ENCODE measurements at regions not wholly inside any gene's neighbourhood (a gene's known extent, or its start where the extent isn't known, plus 50 kb on each side); places are given as distances from the start of the nearest gene placed in this dataset.

- H3K27ac ChIP-seq, result no peak overlapping the region
- TF ChIP-seq CTCF (IDR thresholded peaks at IDR 0.05), result no peak
- no peak for DNase-seq
- no peaks in the 10 kb centered on the region for H3K27me3 ChIP-seq
- intact Hi-C loops (cut with DNase I; ENCODE audit: low total_unique reads), result no loop called here
- H3K9me3 ChIP-seq, result no peaks in the 10 kb centered on the region
- peaks cover 0 to 11% of the 10 kb centered on the region in 2 donors for H3K4me1 ChIP-seq
- no peak overlapping the region for H3K4me3 ChIP-seq
- no peaks in the 10 kb centered on the region for H3K36me3 ChIP-seq
These were observed 77.4 kb downstream of the CTAGE1 start for GRCh38 chr18:22340331-22340730.

GRCh38 chr18:22339913-22340312, 77.8 kb downstream of the CTAGE1 start:
- intact Hi-C loops (cut with DNase I; ENCODE audit: low total_unique reads), result no loop called here
- H3K36me3 ChIP-seq, result no peaks in the 10 kb centered on the region
- no peak for TF ChIP-seq POLR2A (IDR thresholded peaks at IDR 0.05)
- TF ChIP-seq CTCF (IDR thresholded peaks at IDR 0.05), result no peak
- H3K4me1 ChIP-seq, result peaks cover 0 to 11% of the 10 kb centered on the region in 2 donors
- DNase-seq, result no peak
- no peak overlapping the region for H3K27ac ChIP-seq
- H3K27me3 ChIP-seq, result no peaks in the 10 kb centered on the region
- no peak overlapping the region for H3K4me3 ChIP-seq
- no peaks in the 10 kb centered on the region for H3K9me3 ChIP-seq

- H3K36me3 ChIP-seq, result no peaks in the 10 kb centered on the region
- H3K9me3 ChIP-seq, result no peaks in the 10 kb centered on the region
- intact Hi-C loops (cut with DNase I; ENCODE audit: low total_unique reads), result no loop called here
- no peaks in the 10 kb centered on the region for H3K27me3 ChIP-seq
- no peak for DNase-seq
- peak overlapping the region; percentile 53 to 59 for H3K27ac ChIP-seq
- TF ChIP-seq POLR2A (IDR thresholded peaks at IDR 0.05) (no peak), CTCF (IDR thresholded peaks at IDR 0.05) (no peak)
- peaks cover 0 to 11% of the 10 kb centered on the region in 2 donors for H3K4me1 ChIP-seq
- H3K4me3 ChIP-seq, result no peak overlapping the region
These were observed 79.9 kb downstream of the CTAGE1 start for GRCh38 chr18:22337833-22338232.

GRCh38 chr18:22337306-22337705, 80.4 kb downstream of the CTAGE1 start:
- Histone ChIP-seq H3K27ac (peak overlapping the region; percentile 53 to 59), H3K27me3 (no peaks in the 10 kb centered on the region), H3K4me1 (peaks cover 0 to 11% of the 10 kb centered on the region in 2 donors), H3K4me3 (no peak overlapping the region), H3K36me3 (no peaks in the 10 kb centered on the region), H3K9me3 (no peaks in the 10 kb centered on the region)
- intact Hi-C loops (cut with DNase I; ENCODE audit: low total_unique reads), result no loop called here
- peak; percentile 52 to 55 for DNase-seq
- no peak for TF ChIP-seq POLR2A (IDR thresholded peaks at IDR 0.05)

GRCh38 chr18:22336406-22336805, 81.3 kb downstream of the CTAGE1 start:
- peaks cover 0 to 11% of the 10 kb centered on the region in 2 donors for H3K4me1 ChIP-seq
- intact Hi-C loops (cut with DNase I; ENCODE audit: low total_unique reads), result no loop called here
- H3K27ac ChIP-seq, result no peak overlapping the region
- no peaks in the 10 kb centered on the region for H3K27me3 ChIP-seq
- no peak overlapping the region for H3K4me3 ChIP-seq
- H3K9me3 ChIP-seq, result no peaks in the 10 kb centered on the region
- DNase-seq, result no peak
- H3K36me3 ChIP-seq, result no peaks in the 10 kb centered on the region
- TF ChIP-seq POLR2A (IDR thresholded peaks at IDR 0.05) (no peak), CTCF (IDR thresholded peaks at IDR 0.05) (no peak)

GRCh38 chr18:22335731-22336198, 82.0 kb downstream of the CTAGE1 start:
- Histone ChIP-seq H3K27ac (peak overlapping the region in 1 of 2 donors; percentile 28), H3K36me3 (no peaks in the 10 kb centered on the region), H3K27me3 (no peaks in the 10 kb centered on the region), H3K4me3 (no peak overlapping the region), H3K9me3 (no peaks in the 10 kb centered on the region), H3K4me1 (peaks cover 0 to 11% of the 10 kb centered on the region in 2 donors)
- intact Hi-C loops (cut with DNase I; ENCODE audit: low total_unique reads), result no loop called here
- DNase-seq, result no peak
- no peak for TF ChIP-seq POLR2A (IDR thresholded peaks at IDR 0.05)

All from uterus (tissue), 3 donors.